LNCAP (cell line): ENCODE measurements at regions not wholly inside any gene's neighbourhood (a gene's known extent, or its start where the extent isn't known, plus 50 kb on each side); places are given as distances from the start of the nearest gene placed in this dataset.

Experiments used
- CTCF ChIP-seq: fragments of 450-650 bp; IDR thresholded peaks from 2 replicates; pipeline ENCODE4 v1.5.1; 2017; ENCODE audit warnings: mild to moderate bottlenecking

DNA sequence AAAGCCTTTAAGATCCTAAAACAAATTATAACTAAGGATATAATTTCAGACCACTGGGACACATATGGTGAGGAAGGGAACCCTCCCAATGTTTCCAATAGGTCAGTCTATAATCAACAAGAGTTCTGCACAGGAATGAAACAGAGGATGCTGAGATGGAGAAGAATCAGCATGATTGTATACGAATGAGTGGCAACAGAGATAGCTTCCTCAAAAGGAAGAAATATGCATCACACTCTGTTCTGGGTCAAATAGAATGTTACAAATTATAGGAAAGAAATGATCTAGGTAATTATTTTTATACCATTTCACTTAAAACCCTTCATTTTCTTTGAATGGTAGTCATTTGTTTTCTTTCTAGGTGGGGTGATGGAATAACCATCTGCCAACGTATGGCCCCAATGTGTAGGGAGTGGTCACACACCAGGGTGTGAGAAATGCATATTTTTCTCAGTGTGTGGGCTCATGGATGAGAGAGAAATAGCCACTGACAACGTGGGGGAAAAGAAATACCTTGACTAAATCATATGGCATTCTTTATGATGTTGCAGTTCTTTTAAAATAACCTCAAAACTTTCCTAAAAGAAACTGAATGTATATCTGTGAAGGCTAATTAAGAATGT, 104.6 kb upstream of the IVNS1ABP start:
- no peak for TF ChIP-seq CTCF

DNA sequence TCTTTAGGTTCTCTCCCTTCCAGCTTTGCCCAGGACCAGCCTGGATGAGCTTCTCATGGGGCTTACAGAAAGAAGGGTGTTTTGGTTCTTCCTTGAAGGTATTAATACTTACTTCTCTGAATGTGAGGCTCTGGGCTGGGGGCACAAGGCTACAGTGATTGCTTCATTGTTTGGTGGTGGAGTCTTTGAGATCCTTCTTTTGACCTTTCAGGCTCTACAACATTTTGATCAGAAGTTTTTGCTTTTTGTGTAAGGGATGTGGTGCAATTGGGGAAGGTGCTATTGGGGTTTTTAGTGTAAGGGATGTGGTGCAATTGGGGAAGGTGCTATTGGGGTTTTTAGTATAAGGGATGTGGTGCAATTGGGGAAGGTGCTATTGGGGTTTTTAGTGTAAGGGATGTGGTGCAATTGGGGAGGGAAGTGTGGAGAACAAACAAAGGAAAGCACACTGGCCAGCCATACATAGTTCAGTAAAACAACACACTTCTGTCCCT, 103.6 kb upstream of the IVNS1ABP start:
- no peak for TF ChIP-seq CTCF

DNA sequence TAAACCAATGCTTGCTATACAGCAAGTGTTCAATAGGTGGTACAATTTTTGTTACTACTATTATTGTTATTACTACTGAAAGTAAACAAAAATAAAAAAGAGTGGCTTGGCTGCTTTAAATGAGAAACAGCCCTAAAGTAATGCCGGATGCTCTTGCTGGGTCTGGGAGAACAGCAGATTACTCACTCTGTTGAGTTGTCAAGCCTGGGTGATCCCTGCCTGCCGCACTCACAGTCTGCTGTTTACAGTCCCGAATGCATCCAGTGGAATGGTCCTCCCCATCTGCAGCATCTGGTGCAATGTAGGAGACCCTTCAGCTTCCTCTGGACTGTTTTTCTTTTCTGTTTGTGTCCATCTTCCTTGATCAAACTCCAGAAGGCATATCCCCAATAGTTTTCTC, 102.7 kb upstream of the IVNS1ABP start:
- TF ChIP-seq CTCF, result no peak

DNA sequence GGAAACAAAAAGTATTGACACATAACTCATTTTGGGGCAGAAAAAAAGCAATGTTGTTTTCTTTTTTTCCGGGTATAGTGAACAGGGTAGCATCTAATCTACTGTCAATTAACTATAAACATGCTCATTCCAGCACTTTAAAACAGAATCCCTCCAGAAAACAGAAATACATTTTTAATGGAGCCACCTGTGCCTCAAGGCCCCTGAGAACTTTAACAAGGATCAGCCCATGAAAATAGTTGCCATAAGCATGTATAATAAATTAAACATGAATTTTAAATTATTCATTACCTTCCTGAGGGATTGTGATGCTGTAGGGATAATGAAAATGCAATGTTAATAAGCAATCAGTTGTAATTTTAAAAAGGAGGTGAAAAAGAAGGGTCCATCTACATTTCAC, 101.4 kb upstream of the IVNS1ABP start:
- no peak for TF ChIP-seq CTCF

- no peak for TF ChIP-seq CTCF
These were observed 95.5 kb upstream of the IVNS1ABP start for GRCh38 chr1:185412385-185413087.

- TF ChIP-seq CTCF, result no peak
These were observed 92.9 kb upstream of the IVNS1ABP start for GRCh38 chr1:185409763-185410528.

GRCh38 chr1:185409345-185409744, 92.3 kb upstream of the IVNS1ABP start:
- no peak for TF ChIP-seq CTCF
